GM19438 (cell line): ENCODE measurements at regions not wholly inside any gene's neighbourhood (a gene's known extent, or its start where the extent isn't known, plus 50 kb on each side); places are given as distances from the start of the nearest gene placed in this dataset.
A peak's percentile ranks its signal among the peaks of the same experiment; 100 is the strongest.
"Not testable (repeated sequence)": the region's sequence is repeated elsewhere in the genome, so short reads cannot be mapped to it uniquely, and the experiment has no call there.

Experiments used
- ATAC-seq: cut with Tn5 transposase; IDR thresholded peaks from one replicate; pipeline ENCODE4 v1.9.1; 2021; ENCODE audit warnings: low read depth; ENCODE audit not compliant: unreplicated experiment

- not testable (repeated sequence) for ATAC-seq
Measured at GRCh38 chr1:148432318-148432717, 50.8 kb downstream of the PPIAL4G start.

- not testable (repeated sequence) for ATAC-seq
Measured at GRCh38 chr1:148429856-148430255, 53.2 kb downstream of the PPIAL4G start.

- not testable (repeated sequence) for ATAC-seq
Measured at GRCh38 chr1:148426940-148427611, 56.0 kb downstream of the PPIAL4G start.

- not testable (repeated sequence) for ATAC-seq
Measured at GRCh38 chr1:148426385-148426784, 56.7 kb downstream of the PPIAL4G start.

GRCh38 chr1:148424143-148425003 lies 58.7 kb downstream of the PPIAL4G start:
- ATAC-seq: not testable (repeated sequence)

GRCh38 chr1:148422921-148423320 lies 60.2 kb downstream of the PPIAL4G start:
- ATAC-seq: not testable (repeated sequence)

- not testable (repeated sequence) for ATAC-seq
Measured at GRCh38 chr1:148417241-148417640, 65.9 kb downstream of the PPIAL4G start.

GRCh38 chr1:148413385-148413784 lies 69.7 kb downstream of the PPIAL4G start:
- ATAC-seq: not testable (repeated sequence)

- ATAC-seq: not testable (repeated sequence)
Measured at GRCh38 chr1:148404786-148405568, 78.1 kb downstream of the PPIAL4G start.

- not testable (repeated sequence) for ATAC-seq
Measured at GRCh38 chr1:148403925-148404324, 79.2 kb downstream of the PPIAL4G start.

- ATAC-seq: not testable (repeated sequence)
Measured at GRCh38 chr1:148403085-148403456, 80.0 kb downstream of the PPIAL4G start.

GRCh38 chr1:148402152-148403084 lies 80.7 kb downstream of the PPIAL4G start:
- peak; percentile 90 for ATAC-seq

- not testable (repeated sequence) for ATAC-seq
Measured at GRCh38 chr1:148397516-148397915, 85.6 kb downstream of the PPIAL4G start.

GRCh38 chr1:148392505-148392904 lies 90.6 kb downstream of the PPIAL4G start:
- not testable (repeated sequence) for ATAC-seq

GRCh38 chr1:148391323-148391722 lies 91.8 kb downstream of the PPIAL4G start:
- ATAC-seq: not testable (repeated sequence)

GRCh38 chr1:148389027-148389339 lies 94.1 kb downstream of the PPIAL4G start:
- no peak for ATAC-seq

GRCh38 chr1:148388260-148389026 lies 94.7 kb downstream of the PPIAL4G start:
- peak; percentile 89 for ATAC-seq

GRCh38 chr1:148387949-148388259 lies 95.2 kb downstream of the PPIAL4G start:
- not testable (repeated sequence) for ATAC-seq
